NCI-H2227 treated with DMSO at 0.1 percent for 48 hours (cell line): ENCODE measurements at regions not wholly inside any gene's neighbourhood (a gene's known extent, or its start where the extent isn't known, plus 50 kb on each side); places are given as distances from the start of the nearest gene placed in this dataset.
"Not testable (repeated sequence)": the region's sequence is repeated elsewhere in the genome, so short reads cannot be mapped to it uniquely, and the experiment has no call there.

Experiments used
- DNase-seq: peaks from one replicate; lab custom pipeline; 2025; lab: John Stamatoyannopoulos, UW

DNA sequence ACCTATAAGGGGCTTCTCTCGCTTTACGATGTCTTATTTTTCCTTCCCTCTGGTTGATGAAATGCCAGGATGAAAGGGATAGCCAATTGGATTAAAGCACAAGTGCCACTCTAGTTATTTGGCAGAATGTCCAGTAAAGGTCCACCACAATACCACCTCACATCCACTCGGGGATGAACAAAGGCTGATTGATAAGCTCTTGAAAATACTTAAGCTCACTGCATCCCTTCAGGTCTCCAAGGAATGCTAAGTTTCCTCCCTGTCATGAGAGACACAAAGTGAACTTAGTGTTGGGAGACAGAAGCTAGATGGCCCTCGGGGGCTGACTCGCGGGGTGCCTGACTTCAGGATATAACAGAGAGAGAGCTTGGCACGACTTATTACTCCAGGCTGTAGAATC lies 185.9 kb upstream of the ZNF644 start:
- DNase-seq = not testable (repeated sequence)

- DNase-seq = not testable (repeated sequence)
These were observed 182.3 kb upstream of the ZNF644 start for GRCh38 chr1:91204150-91204549.

DNA sequence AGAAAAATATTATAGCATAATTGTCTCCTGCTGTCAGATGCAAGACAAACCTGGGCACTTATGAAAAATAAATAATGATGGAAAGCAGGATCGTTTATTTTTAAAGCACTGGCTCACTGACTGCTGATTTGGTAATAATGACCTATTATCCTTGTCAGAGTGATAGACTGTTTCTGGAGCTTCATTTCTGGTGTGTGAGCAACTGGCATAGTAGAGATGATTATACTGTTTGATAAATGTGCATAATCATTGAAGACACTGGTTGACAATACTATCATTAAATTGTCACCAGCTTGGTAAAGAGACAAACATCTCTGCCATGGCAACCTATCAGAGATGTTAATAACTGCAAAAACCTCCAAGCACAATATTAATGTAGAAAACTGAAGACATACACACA lies 179.9 kb upstream of the ZNF644 start:
- peak; percentile 94 for DNase-seq

- DNase-seq = no peak
These were observed 179.3 kb upstream of the ZNF644 start for GRCh38 chr1:91201176-91201575.

DNA sequence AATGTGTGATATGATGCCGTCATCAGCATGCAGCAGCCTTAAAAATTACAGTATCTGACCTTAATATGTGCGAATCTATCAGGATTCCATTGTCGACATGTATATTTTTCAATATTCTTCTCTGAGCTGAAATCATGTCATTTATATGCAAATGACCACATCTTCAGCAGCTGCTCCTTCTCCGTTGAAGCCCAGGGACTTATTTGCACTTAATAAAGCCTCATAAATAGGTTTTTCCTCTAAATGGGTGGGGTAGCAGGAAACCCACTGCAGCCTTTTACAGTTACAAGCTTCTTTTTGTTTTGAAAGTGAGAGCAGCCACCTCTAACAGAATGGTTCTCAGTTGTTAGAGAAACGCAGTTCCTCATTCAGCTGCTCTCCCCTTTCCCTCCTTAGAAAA lies 178.8 kb upstream of the ZNF644 start:
- no peak for DNase-seq

GRCh38 chr1:91199988-91200387 lies 178.2 kb upstream of the ZNF644 start:
- DNase-seq = no peak

DNA sequence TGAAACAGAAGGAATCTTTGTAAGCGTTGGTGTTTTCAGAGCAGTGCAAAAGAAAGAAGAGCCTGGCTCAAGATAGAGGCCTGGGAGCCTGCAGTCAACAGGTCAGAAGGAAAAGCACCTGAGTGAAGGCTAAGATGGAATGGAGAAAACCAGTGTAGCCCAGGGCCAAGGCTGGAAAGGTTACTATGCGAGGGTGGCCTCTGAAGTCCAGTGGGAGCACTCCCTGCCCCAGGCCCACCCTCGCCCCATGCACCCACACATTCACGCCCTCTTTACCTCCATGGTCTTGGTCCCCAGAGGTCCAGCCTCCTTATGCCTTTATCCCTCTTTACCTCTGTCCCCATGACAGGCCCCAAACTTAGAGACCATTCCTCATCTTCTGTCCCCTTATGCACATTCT lies 169.2 kb upstream of the ZNF644 start:
- DNase-seq = no peak

GRCh38 chr1:91189096-91189495 lies 167.3 kb upstream of the ZNF644 start:
- DNase-seq = no peak

- DNase-seq = not testable (repeated sequence)
These were observed 161.0 kb upstream of the ZNF644 start for GRCh38 chr1:91182807-91183206.

DNA sequence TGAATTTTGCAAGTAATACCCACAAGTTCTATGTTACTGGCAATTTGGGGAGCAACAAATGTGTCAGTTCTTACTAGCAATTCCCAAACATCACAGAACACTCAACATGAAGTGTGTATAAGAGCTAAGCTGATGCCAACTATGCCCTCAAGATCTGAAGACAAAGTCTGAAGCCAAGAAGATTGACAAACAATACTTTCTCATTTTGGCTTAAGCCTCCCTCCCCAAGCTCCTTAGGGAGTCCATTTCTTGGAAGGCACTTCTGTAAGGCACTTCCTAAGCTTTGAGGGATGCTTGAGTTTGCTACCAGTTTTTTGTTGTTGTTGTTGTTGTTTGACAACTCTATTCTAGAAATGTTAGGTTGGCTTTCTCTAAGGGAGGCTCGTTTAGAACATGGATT lies 154.4 kb upstream of the ZNF644 start:
- no peak for DNase-seq

DNA sequence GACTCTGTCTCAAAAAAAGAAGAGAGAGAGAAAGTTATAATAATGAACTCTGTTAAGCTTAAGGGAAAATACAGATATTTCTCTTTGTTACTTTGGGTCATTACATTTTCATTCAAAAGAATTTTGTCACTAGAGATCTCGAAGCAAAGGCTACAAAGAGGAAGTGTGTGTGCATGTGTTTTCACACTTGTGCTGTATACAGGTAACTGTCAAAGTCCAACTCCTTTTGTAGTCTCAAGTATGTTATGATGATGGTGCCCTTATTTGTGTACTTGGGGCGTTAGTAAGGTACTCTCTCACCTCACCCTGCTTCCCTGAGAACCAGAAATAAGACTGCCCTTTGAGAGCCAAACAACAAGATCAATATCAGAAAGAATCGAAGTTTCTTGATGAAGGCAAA lies 152.9 kb upstream of the ZNF644 start:
- DNase-seq = no peak

GRCh38 chr1:91173346-91173890 lies 151.6 kb upstream of the ZNF644 start:
- DNase-seq = no peak

DNA sequence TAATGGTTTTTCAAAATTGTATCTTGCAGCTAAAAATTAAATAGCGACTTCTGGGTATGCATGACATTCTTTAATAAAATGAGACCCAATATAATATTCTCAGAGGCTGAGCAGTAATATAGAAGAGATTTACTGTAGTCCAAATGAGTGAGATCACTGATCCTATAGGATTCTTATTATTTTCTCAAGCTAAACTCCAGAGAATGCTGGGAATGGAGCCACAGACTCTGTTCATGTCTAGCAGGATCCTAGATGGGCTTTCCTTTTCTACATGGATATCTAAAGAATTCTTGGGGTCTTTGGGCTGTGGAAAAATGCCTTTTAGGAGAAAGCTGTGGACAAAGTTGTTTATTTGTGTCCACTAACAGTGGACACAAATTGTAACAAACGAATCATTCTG lies 150.7 kb upstream of the ZNF644 start:
- DNase-seq = no peak

- DNase-seq = no peak
These were observed 150.1 kb upstream of the ZNF644 start for GRCh38 chr1:91171898-91172297.

GRCh38 chr1:91170571-91170970 lies 148.7 kb upstream of the ZNF644 start:
- no peak for DNase-seq

- peak; percentile 80 for DNase-seq
These were observed 144.4 kb upstream of the ZNF644 start for GRCh38 chr1:91166106-91166712.

DNA sequence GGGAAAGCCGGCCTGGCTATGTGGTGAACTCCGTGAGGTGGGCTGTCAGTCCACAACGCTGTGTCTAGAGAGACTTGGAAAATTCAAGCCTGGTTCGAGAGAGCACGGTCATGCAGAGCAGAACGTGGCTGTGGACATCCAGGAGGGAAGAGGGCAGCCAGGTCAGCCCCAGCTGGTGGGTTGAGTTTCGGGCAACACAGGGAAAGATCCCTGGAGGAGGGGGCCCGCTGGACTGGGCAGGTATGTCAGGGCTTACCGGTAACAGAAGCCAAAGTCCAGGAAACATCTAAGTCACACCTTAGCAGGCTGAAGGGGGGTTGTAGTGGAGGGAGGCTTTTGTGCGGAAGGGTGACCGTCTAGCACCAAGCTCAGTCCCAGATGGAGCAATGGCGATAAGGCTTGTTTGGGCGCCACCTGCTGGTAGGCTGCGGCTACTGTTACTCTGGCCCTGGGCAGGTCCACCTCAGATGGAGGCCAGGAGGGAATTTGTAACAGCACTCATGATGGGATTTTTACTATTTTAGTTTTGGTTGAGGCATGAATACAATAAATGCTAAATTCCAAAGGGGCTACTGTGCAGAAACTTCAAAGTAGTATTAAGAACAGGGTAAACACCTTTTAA lies 143.3 kb upstream of the ZNF644 start:
- DNase-seq = peak; percentile 68

DNA sequence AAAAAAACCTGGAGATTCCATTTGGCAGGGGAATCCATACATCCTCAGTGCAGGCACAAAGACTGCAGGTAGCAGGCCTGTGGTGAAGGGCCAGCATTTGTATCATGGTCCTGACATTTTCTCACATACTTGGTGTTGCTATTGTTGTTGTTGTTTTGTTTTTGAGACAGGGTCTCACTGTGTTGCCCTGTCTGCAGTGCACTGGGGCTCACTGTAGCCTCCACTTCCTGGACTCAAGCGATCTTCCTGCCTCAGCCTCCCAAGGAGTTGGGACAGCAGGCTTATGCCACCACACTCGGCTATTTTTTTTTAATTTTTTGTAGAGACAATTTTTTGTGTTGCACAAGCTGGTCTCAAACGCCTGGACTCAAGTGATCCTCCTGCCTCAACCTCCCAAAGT lies 140.8 kb upstream of the ZNF644 start:
- no peak for DNase-seq

- DNase-seq = no peak
These were observed 139.9 kb upstream of the ZNF644 start for GRCh38 chr1:91161749-91162148.

- no peak for DNase-seq
These were observed 139.3 kb upstream of the ZNF644 start for GRCh38 chr1:91161166-91161565.

- DNase-seq = no peak
These were observed 138.7 kb upstream of the ZNF644 start for GRCh38 chr1:91160363-91161075.

- DNase-seq = no peak
These were observed 131.5 kb upstream of the ZNF644 start for GRCh38 chr1:91153341-91153740.

DNA sequence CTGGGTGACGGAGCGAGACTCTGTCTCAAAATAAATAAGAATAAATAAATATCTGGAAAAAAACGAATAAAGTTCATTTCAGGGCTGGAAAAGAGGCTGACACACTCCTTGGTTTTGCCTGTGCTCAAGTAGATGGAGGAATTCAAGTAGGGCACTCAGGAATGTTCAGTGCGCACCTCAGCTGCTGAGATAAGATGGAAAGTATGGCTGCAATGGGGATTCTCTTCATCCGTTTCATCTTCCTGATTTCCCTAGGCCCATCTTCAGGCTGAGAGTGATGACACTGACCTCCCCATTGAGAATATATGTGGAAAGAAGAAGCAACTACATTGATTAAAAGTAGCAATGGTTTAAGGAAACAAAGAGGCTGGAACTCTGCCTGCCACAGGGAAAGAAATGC lies 130.5 kb upstream of the ZNF644 start:
- no peak for DNase-seq
